ENCODE measurements at regions not wholly inside any gene's neighbourhood (a gene's known extent, or its start where the extent isn't known, plus 50 kb on each side); places are given as distances from the start of the nearest gene placed in this dataset.

GRCh38 chr3:153680526-153680925 is 440.7 kb upstream of the ARHGEF26 start:
- no peak for DNase-seq (ENCODE audit: low read depth, low spot score)
- no peak for TF ChIP-seq FOXP2 (optimal IDR thresholded peaks at IDR 0.05; ENCODE audit: control extremely low read depth, extremely low read length, insufficient read depth)
- TF ChIP-seq POLR2AphosphoS5 (IDR thresholded peaks at IDR 0.05; ENCODE audit: borderline replicate concordance, low read depth, low read length) = no peak
- TF ChIP-seq EZH2 (IDR thresholded peaks at IDR 0.05) = no peak
- H3K9ac ChIP-seq (ENCODE audit: insufficient read length) = no peak overlapping the region
- no peaks in the 10 kb centered on the region for H3K36me3 ChIP-seq (ENCODE audit: insufficient read depth, low read length)
- H3K9me3 ChIP-seq (ENCODE audit: low read depth, low read length) = no peaks in the 10 kb centered on the region
- H3K27ac ChIP-seq = no peak overlapping the region
- no peak overlapping the region for H3K4me3 ChIP-seq

DNA sequence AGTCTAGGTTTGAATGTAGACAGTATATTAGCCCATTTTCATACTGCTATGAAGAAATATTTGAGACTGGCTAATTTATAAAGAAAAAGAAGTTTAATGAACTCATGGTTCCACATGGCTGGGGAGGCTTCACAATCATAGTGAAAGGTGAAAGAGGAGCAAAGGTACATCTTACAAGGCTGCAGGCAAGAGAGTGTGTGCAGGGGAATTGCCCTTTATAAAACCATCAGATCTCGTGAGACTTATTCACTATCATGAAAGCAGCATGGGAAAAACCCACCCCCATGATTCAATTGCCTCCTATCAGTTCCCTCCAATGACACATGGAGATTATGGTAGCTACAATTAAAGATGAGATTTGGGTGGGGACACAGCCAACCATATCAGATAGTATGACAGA is 440.1 kb upstream of the ARHGEF26 start:
- no peaks in the 10 kb centered on the region for H3K9me3 ChIP-seq (ENCODE audit: low read depth, low read length)
- H3K36me3 ChIP-seq (ENCODE audit: insufficient read depth, low read length) = no peaks in the 10 kb centered on the region
- TF ChIP-seq FOXP2 (optimal IDR thresholded peaks at IDR 0.05; ENCODE audit: control extremely low read depth, extremely low read length, insufficient read depth) (no peak), EZH2 (IDR thresholded peaks at IDR 0.05) (no peak), POLR2AphosphoS5 (IDR thresholded peaks at IDR 0.05; ENCODE audit: borderline replicate concordance, low read depth, low read length) (no peak)
- H3K27ac ChIP-seq = no peak overlapping the region
- H3K4me3 ChIP-seq = no peak overlapping the region
- no peak for DNase-seq (ENCODE audit: low read depth, low spot score)
- no peak overlapping the region for H3K9ac ChIP-seq (ENCODE audit: insufficient read length)

DNA sequence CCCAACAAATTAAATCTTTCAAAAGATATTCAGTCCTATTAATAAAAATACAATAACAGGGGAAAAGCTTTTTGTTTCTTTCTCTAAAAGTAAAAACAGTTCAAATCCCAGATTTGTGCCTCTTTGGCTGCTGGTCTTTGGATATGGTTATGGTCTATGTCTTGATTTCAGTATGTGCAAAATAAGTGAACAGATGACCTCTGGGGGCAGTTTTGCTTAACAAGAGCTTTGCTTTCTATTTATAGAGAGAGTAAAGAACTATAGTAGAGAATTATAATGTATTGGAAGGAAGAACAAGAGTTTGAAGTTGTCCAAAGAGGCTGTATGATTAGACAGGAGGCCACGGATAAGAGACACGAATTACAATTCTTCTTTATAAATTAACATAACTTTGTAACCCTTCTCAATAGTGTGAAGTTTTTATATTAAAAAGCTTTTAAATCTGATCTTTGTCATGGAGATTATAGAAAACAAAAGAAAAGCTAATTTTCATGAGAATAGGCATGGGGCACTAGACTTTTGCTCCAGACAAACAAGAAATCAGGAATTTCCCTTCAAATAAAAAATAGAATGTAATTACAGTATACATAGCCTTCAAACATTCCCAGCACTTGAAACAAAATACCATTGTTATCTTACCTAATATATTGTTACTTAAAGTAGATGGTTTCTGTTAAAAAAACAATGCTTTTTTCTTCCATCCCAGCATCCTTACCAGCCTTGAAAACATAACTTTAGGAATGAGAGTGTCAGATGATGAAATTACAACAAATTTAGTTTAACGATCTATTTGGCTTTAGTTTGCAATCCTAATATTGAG is 432.7 kb upstream of the ARHGEF26 start:
- H3K9ac ChIP-seq (ENCODE audit: insufficient read length) = no peak overlapping the region
- no peak for TF ChIP-seq EZH2 (IDR thresholded peaks at IDR 0.05)
- TF ChIP-seq POLR2AphosphoS5 (IDR thresholded peaks at IDR 0.05; ENCODE audit: borderline replicate concordance, low read depth, low read length) = no peak
- no peak for TF ChIP-seq FOXP2 (optimal IDR thresholded peaks at IDR 0.05; ENCODE audit: control extremely low read depth, extremely low read length, insufficient read depth)
- no peak overlapping the region for H3K27ac ChIP-seq
- no peak overlapping the region for H3K4me3 ChIP-seq
- H3K9me3 ChIP-seq (ENCODE audit: low read depth, low read length) = no peaks in the 10 kb centered on the region
- no peak for DNase-seq (ENCODE audit: low read depth, low spot score)
- H3K36me3 ChIP-seq (ENCODE audit: insufficient read depth, low read length) = no peaks in the 10 kb centered on the region

GRCh38 chr3:153693207-153693606 is 428.0 kb upstream of the ARHGEF26 start:
- H3K9ac ChIP-seq (ENCODE audit: insufficient read length) = no peak overlapping the region
- no peaks in the 10 kb centered on the region for H3K9me3 ChIP-seq (ENCODE audit: low read depth, low read length)
- no peak for DNase-seq (ENCODE audit: low read depth, low spot score)
- TF ChIP-seq FOXP2 (optimal IDR thresholded peaks at IDR 0.05; ENCODE audit: control extremely low read depth, extremely low read length, insufficient read depth) = no peak
- TF ChIP-seq POLR2AphosphoS5 (IDR thresholded peaks at IDR 0.05; ENCODE audit: borderline replicate concordance, low read depth, low read length) = no peak
- no peak for TF ChIP-seq EZH2 (IDR thresholded peaks at IDR 0.05)
- no peak overlapping the region for H3K4me3 ChIP-seq
- H3K27ac ChIP-seq = no peak overlapping the region
- H3K36me3 ChIP-seq (ENCODE audit: insufficient read depth, low read length) = no peaks in the 10 kb centered on the region

DNA sequence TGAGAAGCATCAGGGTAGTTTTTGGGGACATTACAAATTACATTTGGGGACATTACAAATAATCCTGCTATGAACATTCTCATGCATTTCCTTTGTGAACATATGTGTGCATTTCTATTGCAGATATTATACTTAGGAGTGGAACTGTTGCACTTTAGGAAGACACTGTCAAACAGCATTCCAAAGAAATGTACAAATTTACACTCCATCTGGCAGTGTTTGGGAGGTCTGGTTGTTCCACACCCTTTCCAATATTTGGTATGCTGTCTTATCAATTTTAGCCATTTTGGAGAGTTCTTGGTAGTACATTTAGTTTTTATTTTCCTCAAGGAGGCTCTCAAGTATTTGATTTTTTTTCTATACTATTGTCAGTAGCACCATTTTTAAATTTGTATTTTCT is 419.1 kb upstream of the ARHGEF26 start:
- no peak overlapping the region for H3K4me3 ChIP-seq
- H3K9ac ChIP-seq (ENCODE audit: insufficient read length) = no peak overlapping the region
- no peak for DNase-seq (ENCODE audit: low read depth, low spot score)
- TF ChIP-seq POLR2AphosphoS5 (IDR thresholded peaks at IDR 0.05; ENCODE audit: borderline replicate concordance, low read depth, low read length) (no peak), FOXP2 (optimal IDR thresholded peaks at IDR 0.05; ENCODE audit: control extremely low read depth, extremely low read length, insufficient read depth) (no peak), EZH2 (IDR thresholded peaks at IDR 0.05) (no peak)
- no peaks in the 10 kb centered on the region for H3K36me3 ChIP-seq (ENCODE audit: insufficient read depth, low read length)
- H3K9me3 ChIP-seq (ENCODE audit: low read depth, low read length) = no peaks in the 10 kb centered on the region
- no peak overlapping the region for H3K27ac ChIP-seq

GRCh38 chr3:153704115-153704514 is 417.1 kb upstream of the ARHGEF26 start:
- H3K9ac ChIP-seq (ENCODE audit: insufficient read length) = no peak overlapping the region
- no peak overlapping the region for H3K4me3 ChIP-seq
- H3K9me3 ChIP-seq (ENCODE audit: low read depth, low read length) = no peaks in the 10 kb centered on the region
- H3K27ac ChIP-seq = no peak overlapping the region
- H3K36me3 ChIP-seq (ENCODE audit: insufficient read depth, low read length) = no peaks in the 10 kb centered on the region
- TF ChIP-seq POLR2AphosphoS5 (IDR thresholded peaks at IDR 0.05; ENCODE audit: borderline replicate concordance, low read depth, low read length) = no peak
- no peak for TF ChIP-seq FOXP2 (optimal IDR thresholded peaks at IDR 0.05; ENCODE audit: control extremely low read depth, extremely low read length, insufficient read depth)
- no peak for TF ChIP-seq EZH2 (IDR thresholded peaks at IDR 0.05)
- DNase-seq (ENCODE audit: low read depth, low spot score) = no peak

DNA sequence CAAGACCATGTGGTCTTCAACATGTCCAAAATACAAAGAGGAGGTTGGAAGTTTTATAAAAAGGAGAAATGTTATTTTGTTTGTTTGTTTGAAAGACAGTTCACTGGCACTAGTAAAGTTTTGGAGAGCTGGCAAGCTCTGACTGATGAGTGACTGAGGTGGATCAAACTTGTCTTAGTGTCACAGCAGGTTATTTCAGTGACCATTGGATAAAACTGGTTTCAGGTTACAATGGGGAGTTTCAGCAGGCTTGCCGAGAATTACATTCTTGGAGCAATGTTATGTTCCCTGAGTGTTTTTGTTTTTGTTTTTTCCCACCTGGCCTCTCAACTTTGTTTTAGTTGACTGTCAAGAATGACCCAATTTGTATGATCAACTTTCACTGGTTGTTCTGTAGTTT is 414.5 kb upstream of the ARHGEF26 start:
- no peak for DNase-seq (ENCODE audit: low read depth, low spot score)
- H3K4me3 ChIP-seq = no peak overlapping the region

DNA sequence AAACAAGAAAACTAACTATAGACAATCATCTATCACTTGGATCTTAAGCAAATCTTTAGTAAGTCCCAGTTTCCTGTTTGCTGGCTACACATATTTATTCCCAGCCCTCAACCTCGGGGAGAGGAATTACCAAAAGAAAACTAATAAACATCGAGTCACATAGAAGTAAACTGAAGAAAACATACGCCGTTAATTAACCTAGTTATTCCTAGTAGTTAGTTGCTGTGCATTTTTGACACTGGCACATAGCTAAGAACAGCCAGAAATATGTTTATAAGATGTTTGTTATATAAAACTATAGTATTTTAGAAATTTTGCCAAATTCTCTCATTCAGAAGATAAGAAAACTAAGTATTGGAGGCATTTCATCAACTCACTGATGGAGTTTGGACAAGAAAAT is 407.2 kb upstream of the ARHGEF26 start:
- no peak for TF ChIP-seq FOXP2 (optimal IDR thresholded peaks at IDR 0.05; ENCODE audit: control extremely low read depth, extremely low read length, insufficient read depth)
- TF ChIP-seq POLR2AphosphoS5 (IDR thresholded peaks at IDR 0.05; ENCODE audit: borderline replicate concordance, low read depth, low read length) = no peak
- TF ChIP-seq EZH2 (IDR thresholded peaks at IDR 0.05) = no peak
- DNase-seq (ENCODE audit: low read depth, low spot score) = no peak
- H3K4me3 ChIP-seq = no peak overlapping the region
- no peak overlapping the region for H3K9ac ChIP-seq (ENCODE audit: insufficient read length)
- no peaks in the 10 kb centered on the region for H3K9me3 ChIP-seq (ENCODE audit: low read depth, low read length)
- H3K36me3 ChIP-seq (ENCODE audit: insufficient read depth, low read length) = no peaks in the 10 kb centered on the region
- no peak overlapping the region for H3K27ac ChIP-seq

More for the DNA sequence above, 414.5 kb upstream of the ARHGEF26 start:
- H3K9ac ChIP-seq (ENCODE audit: insufficient read length) = no peak overlapping the region
- H3K27ac ChIP-seq = no peak overlapping the region
- H3K9me3 ChIP-seq (ENCODE audit: low read depth, low read length) = no peaks in the 10 kb centered on the region
- H3K36me3 ChIP-seq (ENCODE audit: insufficient read depth, low read length) = no peaks in the 10 kb centered on the region
- TF ChIP-seq POLR2AphosphoS5 (IDR thresholded peaks at IDR 0.05; ENCODE audit: borderline replicate concordance, low read depth, low read length) (no peak), EZH2 (IDR thresholded peaks at IDR 0.05) (no peak), FOXP2 (optimal IDR thresholded peaks at IDR 0.05; ENCODE audit: control extremely low read depth, extremely low read length, insufficient read depth) (no peak)

All from SK-N-MC (cell line).